ENCODE measurements at regions not wholly inside any gene's neighbourhood (a gene's known extent, or its start where the extent isn't known, plus 50 kb on each side); places are given as distances from the start of the nearest gene placed in this dataset.

GRCh38 chr7:52616552-52616951 lies 418.9 kb upstream of the POM121L12 start:
- Mint-ChIP-seq H3K36me3 (no peaks in the 10 kb centered on the region), H3K4me3 (no peak overlapping the region), H3K9me3 (no peaks in the 10 kb centered on the region), H3K27ac (no peak overlapping the region), H3K4me1 (no peaks in the 10 kb centered on the region), H3K27me3 (ENCODE audit: insufficient read depth, low read depth) (no peaks in the 10 kb centered on the region)
- Histone ChIP-seq H3K4me2 (no peak overlapping the region), H2AFZ (replicated peaks) (no peak overlapping the region), H3K4me1 (no peaks in the 10 kb centered on the region), H3K36me3 (no peaks in the 10 kb centered on the region), H3K9ac (no peak overlapping the region), H3K27ac (no peak overlapping the region), H3K27me3 (no peaks in the 10 kb centered on the region), H3K79me2 (ENCODE audit: low read depth) (no peaks in the 10 kb centered on the region), H3K4me3 (no peak overlapping the region), H3K9me3 (ENCODE audit: low read depth) (no peaks in the 10 kb centered on the region), H4K20me1 (ENCODE audit: low read depth) (no peaks in the 10 kb centered on the region), H3F3A (ENCODE audit: low read depth) (no peaks in the 10 kb centered on the region)
- TF ChIP-seq EZH2phosphoT487 (IDR thresholded peaks at IDR 0.05) = no peak
- TF ChIP-seq CTCF (IDR thresholded peaks at IDR 0.05) = no peak
- TF ChIP-seq EZH2 (IDR thresholded peaks at IDR 0.05) = no peak
- no peak for DNase-seq (ENCODE audit: low spot score)

GRCh38 chr7:52615021-52615695 lies 420.3 kb upstream of the POM121L12 start:
- Histone ChIP-seq H3K79me2 (ENCODE audit: low read depth) (no peaks in the 10 kb centered on the region), H3K4me3 (no peak overlapping the region), H3K9ac (no peak overlapping the region), H3K4me1 (no peaks in the 10 kb centered on the region), H3K4me2 (no peak overlapping the region), H3K9me3 (ENCODE audit: low read depth) (no peaks in the 10 kb centered on the region), H2AFZ (replicated peaks) (no peak overlapping the region), H4K20me1 (ENCODE audit: low read depth) (no peaks in the 10 kb centered on the region), H3F3A (ENCODE audit: low read depth) (no peaks in the 10 kb centered on the region), H3K27ac (no peak overlapping the region), H3K36me3 (no peaks in the 10 kb centered on the region), H3K27me3 (no peaks in the 10 kb centered on the region)
- H3K9me3 Mint-ChIP-seq = no peaks in the 10 kb centered on the region
- no peaks in the 10 kb centered on the region for H3K36me3 Mint-ChIP-seq
- H3K4me3 Mint-ChIP-seq = no peak overlapping the region
- no peak overlapping the region for H3K27ac Mint-ChIP-seq
- H3K27me3 Mint-ChIP-seq (ENCODE audit: insufficient read depth, low read depth) = no peaks in the 10 kb centered on the region
- TF ChIP-seq EZH2phosphoT487 (IDR thresholded peaks at IDR 0.05) = no peak
- TF ChIP-seq EZH2 (IDR thresholded peaks at IDR 0.05) = no peak
- TF ChIP-seq CTCF (IDR thresholded peaks at IDR 0.05) = no peak
- no peak for DNase-seq (ENCODE audit: low spot score)
- no peaks in the 10 kb centered on the region for H3K4me1 Mint-ChIP-seq

GRCh38 chr7:52609511-52609910 lies 425.9 kb upstream of the POM121L12 start:
- Mint-ChIP-seq H3K4me3 (no peak overlapping the region), H3K27me3 (ENCODE audit: insufficient read depth, low read depth) (peaks cover 2% of the 10 kb centered on the region), H3K4me1 (no peaks in the 10 kb centered on the region), H3K36me3 (no peaks in the 10 kb centered on the region), H3K9me3 (peaks cover 5% of the 10 kb centered on the region), H3K27ac (no peak overlapping the region)
- Histone ChIP-seq H3K4me3 (no peak overlapping the region), H3K4me1 (no peaks in the 10 kb centered on the region), H3K27ac (no peak overlapping the region), H2AFZ (replicated peaks) (no peak overlapping the region), H3K27me3 (no peaks in the 10 kb centered on the region), H3F3A (ENCODE audit: low read depth) (no peaks in the 10 kb centered on the region), H3K79me2 (ENCODE audit: low read depth) (no peaks in the 10 kb centered on the region), H3K9me3 (ENCODE audit: low read depth) (no peaks in the 10 kb centered on the region), H3K9ac (no peak overlapping the region), H3K4me2 (no peak overlapping the region), H3K36me3 (no peaks in the 10 kb centered on the region), H4K20me1 (ENCODE audit: low read depth) (no peaks in the 10 kb centered on the region)
- TF ChIP-seq CTCF (IDR thresholded peaks at IDR 0.05) = no peak
- DNase-seq (ENCODE audit: low spot score) = no peak

Measured in neural progenitor cell (in vitro differentiated cells).